ENCODE measurements at regions not wholly inside any gene's neighbourhood (a gene's known extent, or its start where the extent isn't known, plus 50 kb on each side); places are given as distances from the start of the nearest gene placed in this dataset.

DNA sequence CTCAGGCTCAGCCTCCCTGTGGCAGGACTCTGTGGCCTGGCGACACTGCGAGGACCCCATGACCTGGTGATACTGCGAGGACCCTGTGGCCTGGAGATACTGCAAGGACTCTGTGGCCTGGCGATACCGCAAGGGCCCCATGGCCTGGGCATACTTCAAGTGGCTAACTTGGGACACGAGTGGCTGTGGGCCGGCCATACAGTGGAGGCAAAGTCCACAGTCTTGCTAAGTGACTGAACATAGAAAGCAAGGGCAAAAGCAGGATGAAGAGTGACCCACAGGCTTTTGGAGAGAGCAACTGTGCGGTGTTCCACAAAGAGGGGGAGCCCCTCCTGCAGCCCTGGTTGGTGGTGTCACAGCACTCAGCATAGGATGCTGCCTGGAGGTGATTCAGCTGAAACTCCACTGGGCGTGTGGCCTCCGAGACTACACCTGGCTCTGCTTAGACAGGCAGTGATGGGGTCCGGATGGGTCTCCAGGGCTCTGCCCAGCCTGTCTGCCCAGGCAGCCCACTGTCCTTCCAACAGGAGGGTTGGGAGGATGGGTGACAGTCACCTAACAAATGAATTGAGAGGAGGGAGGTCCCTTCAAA is 691.0 kb upstream of the HS6ST1 start:
- TF ChIP-seq, protein P1, sequence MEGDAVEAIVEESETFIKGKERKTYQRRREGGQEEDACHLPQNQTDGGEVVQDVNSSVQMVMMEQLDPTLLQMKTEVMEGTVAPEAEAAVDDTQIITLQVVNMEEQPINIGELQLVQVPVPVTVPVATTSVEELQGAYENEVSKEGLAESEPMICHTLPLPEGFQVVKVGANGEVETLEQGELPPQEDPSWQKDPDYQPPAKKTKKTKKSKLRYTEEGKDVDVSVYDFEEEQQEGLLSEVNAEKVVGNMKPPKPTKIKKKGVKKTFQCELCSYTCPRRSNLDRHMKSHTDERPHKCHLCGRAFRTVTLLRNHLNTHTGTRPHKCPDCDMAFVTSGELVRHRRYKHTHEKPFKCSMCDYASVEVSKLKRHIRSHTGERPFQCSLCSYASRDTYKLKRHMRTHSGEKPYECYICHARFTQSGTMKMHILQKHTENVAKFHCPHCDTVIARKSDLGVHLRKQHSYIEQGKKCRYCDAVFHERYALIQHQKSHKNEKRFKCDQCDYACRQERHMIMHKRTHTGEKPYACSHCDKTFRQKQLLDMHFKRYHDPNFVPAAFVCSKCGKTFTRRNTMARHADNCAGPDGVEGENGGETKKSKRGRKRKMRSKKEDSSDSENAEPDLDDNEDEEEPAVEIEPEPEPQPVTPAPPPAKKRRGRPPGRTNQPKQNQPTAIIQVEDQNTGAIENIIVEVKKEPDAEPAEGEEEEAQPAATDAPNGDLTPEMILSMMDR (IDR thresholded peaks at IDR 0.05; ENCODE audit: low read depth, low read length, poor library complexity, severe bottlenecking): no peak
- no peak for TF ChIP-seq EZH2phosphoT487 (IDR thresholded peaks at IDR 0.05; ENCODE audit: borderline replicate concordance, low read length)

Data from DOHH2 (cell line).